Stimulated activated CD4-positive, alpha-beta T cell treated with anti-CD3 and anti-CD28 coated beads, TNF-alpha, amount 100 ng/mL, for 48 hours (primary cell): ENCODE measurements at regions not wholly inside any gene's neighbourhood (a gene's known extent, or its start where the extent isn't known, plus 50 kb on each side); places are given as distances from the start of the nearest gene placed in this dataset.

Experiments used
- DNase-seq, 3 donors: peaks; one replicate each; pipeline ENCODE4 v3.0.0-alpha.2; 2020; ENCODE audit warnings: low read depth in 3 of 3

DNA sequence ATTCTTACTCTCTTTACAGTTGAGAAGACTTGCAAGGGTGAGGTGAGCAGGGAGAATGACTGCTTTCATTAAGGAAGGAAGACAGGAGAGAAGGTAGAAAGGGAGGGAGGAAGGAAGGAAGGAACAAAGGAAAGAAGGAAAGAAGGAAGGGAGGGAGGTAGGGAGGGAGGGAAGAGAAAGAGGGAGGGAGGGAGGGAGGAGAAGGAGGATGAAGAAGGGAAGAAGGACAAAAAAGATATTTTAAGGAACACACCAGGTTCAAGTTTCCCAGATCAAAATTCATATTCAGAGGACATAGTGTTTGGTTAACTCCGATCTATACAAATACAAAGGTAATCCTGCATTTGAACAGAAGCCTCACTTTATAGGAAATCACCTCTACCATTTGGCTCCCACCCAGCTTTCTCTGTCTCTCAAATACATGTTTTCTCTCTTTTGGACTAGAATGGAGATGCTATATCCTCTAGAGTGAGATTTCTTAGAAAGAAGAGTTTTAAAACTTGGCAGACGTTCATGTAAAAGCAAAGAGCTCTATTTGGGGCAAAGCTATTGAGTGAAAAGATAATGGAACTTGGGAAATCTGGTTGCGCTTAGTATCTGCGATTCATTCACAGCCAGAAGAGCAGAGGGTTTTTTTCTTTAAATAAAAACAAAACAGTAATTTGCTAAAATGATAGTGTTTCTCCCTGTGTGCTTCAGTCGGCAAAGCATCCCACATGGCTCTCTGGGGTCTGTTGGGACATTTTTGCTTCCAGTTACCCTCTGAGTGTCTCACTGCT, 261.9 kb upstream of the LYZL1 start:
- no peak for DNase-seq

- no peak for DNase-seq
These were observed 260.4 kb upstream of the LYZL1 start for GRCh38 chr10:29028486-29028885.

GRCh38 chr10:29030900-29031299, 258.0 kb upstream of the LYZL1 start:
- DNase-seq: no peak

DNA sequence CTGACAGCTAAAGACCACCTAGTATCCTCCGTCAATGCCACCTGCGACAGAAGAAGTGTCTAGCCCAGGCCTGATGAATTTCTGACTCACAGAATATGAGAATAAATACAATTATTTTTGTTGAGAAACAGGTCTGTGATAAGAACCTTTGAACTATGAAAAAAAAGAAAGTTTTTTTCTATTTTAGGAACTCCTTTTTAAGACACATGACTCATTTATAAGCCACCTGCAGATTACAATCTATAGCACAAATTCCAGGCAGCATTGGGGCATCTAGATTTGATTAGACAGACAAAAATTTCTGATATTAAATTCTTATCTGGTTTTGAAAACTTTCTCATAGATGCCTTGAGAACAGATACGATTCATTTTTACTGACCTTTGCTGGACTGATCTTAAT, 256.7 kb upstream of the LYZL1 start:
- DNase-seq: no peak

DNA sequence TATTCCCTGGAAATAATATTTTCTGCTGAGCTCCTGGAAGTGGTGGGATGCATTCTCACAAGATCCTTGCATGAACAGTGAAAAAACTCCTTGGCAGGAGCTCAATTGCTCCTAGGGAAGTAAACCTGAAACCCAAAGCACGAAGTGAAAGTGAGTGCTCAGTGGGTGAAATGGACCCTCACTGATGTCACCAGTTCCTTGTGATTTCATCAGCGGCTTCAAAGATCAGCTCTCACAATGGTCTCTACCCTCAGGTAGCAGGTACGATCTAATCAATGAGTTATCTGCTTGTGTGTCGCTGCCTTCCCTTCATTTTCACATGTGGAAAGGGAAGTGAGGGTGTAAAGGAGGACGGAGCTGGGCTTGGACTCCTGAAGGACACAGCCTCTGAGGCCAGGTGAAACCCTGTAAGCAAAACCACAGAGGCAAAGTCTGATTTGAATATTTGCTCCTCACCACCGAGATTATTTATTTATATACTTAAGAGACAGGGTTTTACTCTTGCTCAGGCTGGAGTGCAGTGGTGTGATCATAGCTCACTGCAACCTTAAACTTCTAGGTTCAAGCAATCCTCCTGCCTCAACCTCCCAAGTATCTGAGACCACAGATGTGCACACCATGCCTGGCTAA, 255.4 kb upstream of the LYZL1 start:
- no peak for DNase-seq

DNA sequence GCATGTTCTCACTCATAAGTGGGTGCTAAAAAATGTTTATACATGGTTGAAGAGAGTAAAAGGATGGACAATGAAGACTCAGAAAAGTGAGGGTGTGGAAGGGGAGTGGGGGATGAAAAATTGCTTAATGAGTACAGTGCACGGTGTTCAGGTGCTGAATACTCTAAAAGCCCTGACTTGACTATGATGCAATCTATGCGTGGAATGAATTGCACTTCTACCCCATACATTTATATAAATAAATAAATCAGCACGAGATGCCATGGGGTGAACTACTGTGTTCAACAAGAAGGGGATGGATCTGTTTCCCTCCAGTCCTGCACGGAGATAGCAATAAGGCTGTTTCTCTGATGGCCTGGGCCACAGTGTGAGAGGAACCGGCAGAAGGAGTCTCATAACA, 254.3 kb upstream of the LYZL1 start:
- no peak for DNase-seq

DNA sequence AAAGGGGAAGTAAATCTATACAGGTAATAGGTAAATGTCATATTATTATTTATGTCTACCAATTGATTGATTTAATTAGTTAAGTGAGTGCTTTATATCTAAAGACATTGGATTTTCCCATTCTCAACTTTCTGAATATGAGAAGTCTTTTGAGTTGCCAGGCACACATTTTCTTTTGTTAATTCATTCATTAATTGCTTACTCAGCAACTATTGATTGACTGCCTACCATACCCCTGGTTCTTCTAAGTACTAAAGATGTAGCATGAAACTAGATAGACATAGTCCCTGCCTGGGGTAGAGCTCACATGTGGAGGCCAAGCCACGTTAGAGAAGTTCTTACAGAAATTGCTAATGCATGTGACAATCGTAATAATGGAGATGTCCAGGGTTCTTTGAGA, 253.1 kb upstream of the LYZL1 start:
- no peak for DNase-seq

- DNase-seq: no peak
These were observed 251.3 kb upstream of the LYZL1 start for GRCh38 chr10:29037348-29038113.

DNA sequence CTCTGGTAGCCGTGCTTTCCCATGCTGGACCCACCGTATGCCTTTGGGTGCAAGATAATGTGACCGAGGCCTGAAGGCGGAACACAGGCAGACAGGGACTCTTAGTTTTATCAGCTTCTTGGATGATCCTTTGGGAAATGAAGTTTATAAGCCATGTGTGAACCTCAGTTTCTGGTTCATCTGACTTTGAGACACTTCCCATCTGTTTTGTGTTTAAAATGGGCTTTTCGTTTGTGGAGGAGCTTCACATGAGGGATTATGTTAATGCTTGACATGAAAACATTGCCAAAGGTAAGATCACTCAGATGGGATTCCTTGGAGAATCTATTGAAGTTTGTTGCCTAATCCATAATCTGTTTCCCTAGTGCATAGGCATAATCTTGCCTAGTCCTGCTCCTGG, 249.8 kb upstream of the LYZL1 start:
- DNase-seq: no peak

- no peak for DNase-seq
These were observed 249.1 kb upstream of the LYZL1 start for GRCh38 chr10:29039677-29040189.

- DNase-seq: no peak
These were observed 247.3 kb upstream of the LYZL1 start for GRCh38 chr10:29041616-29042015.

DNA sequence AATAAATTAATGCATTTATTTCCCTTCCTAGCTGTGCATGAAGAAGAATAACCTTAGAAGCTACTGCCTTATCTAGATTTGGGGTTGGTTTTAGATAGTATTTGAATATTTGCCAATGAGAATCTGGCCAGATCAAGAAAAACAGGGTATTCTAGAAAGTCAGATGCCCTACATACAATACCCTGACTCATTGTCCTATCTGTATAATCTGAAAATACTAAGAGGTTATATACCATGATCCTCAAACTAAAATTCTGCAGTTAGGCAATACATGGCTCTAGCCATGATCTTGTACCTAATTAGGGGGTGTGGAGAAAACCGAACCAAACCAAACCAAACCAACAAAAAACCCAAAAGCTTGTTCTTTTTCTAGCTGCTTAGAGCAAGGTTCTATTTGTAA, 240.4 kb upstream of the LYZL1 start:
- DNase-seq: no peak

GRCh38 chr10:29050081-29050480, 238.8 kb upstream of the LYZL1 start:
- DNase-seq: no peak

DNA sequence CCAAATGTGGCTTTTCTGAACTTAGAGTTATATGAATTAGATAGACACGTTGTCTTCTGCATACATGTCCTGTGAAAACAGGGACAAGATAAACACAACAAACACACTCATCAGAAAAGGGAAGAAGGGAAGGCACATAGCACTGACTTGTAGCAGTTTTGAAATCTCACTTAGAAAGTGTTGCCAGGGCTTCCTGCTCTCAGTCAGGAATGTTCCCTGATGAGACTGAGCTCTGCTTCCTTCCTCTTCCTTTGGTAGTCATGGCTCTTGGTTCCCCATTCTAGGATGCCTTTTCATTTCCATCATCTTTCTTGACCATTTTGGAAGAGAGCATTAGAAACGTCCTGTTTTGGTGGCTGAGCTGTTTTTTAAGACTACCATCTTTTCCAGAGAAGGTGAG, 233.8 kb upstream of the LYZL1 start:
- no peak for DNase-seq

DNA sequence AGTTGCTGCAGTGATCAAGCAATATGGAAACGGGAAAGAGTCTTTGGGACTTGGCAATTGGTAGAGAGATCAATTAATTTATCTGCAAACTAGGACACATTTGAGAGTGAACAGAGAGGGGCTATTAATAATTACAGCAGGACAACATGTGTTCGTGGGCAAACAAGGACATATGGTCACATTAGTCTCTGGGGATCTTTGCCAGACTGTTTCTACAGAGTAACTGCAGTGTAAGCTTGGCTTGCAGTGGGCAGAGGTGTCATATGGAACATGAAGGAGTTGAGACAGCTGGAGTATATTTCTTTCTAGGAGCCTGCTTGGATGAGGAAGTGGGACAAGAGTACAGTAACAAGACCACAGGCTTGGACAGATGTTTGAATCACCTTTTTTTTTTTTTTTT, 232.1 kb upstream of the LYZL1 start:
- no peak for DNase-seq

GRCh38 chr10:29057822-29058331, 231.0 kb upstream of the LYZL1 start:
- DNase-seq: no peak

- no peak for DNase-seq
These were observed 224.8 kb upstream of the LYZL1 start for GRCh38 chr10:29063806-29064644.

DNA sequence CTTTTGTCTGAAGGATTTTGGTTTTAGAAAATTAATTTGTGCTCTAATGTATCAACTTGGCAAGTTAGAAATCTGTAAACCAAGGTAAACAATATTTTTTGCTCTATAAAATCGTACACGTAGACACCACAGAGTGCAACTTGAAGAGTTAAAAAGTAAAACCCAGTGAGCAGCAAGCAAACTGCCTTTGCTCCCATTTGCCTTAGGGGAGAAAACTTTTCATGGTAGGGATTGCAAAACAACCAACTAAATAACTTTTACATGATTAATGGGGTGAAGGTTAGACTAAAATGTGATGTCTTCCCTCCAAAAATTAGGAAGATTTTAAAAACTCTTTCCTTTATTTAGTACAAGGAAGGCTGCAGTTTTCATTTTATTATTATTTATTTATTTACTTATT, 224.2 kb upstream of the LYZL1 start:
- DNase-seq: no peak

GRCh38 chr10:29067161-29067560, 221.7 kb upstream of the LYZL1 start:
- no peak for DNase-seq

DNA sequence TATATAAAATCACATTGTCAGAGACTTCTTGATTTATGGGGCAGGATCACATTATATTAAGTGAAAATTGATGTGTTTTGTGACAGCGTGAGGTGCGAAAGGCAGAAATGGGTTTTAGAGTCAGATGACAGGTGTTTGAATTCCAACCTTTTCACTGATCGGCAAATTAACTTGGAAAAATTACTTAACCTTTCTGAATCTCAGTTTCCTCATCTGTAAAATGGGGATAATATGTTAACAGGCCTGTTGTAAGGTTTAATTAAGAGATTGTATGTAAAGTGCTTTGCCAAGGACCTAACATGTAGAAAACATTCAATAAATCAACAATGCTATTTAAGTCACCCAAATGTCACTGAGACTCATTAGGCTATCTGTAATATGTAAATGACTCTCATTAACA, 221.2 kb upstream of the LYZL1 start:
- no peak for DNase-seq

DNA sequence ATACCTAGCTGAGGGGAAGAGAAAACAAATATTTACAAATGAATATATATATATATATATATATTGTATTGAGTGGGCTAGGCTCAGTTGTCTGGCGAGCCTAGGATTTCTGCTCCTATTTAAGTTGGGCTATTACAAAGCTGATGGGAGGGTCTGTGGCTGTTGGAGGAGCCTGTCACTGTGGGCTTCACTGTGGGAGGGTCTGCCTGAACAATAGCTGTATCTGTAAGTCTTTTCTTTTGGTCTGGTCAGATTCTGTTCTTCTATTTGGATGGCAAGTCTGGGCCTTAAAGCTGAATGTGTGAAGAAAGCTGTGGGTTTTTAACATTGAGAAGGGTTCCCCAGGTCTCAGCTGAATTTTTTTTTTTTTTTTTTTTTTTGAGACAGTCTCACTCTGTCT, 220.6 kb upstream of the LYZL1 start:
- DNase-seq: no peak

DNA sequence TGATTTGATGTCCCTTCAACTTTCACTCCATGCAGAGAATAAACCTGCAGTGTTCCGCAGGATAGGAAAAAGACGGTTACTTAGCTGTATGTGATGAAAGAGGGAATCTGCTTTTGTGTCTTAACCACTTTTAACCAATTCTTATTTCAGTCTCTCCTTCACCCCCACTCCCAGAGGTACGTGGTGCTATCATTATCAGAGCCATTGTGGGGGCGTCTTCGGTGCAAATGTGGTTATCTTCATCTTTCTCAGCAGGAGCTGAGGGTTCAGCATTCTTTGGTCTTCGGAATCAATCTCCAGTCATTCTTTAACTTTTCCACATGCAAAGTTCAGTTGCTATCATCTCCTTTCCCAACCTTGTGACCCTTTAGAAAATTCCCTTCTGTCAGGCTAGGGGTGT, 219.9 kb upstream of the LYZL1 start:
- DNase-seq: no peak
